GM21619 (cell line): ENCODE measurements at regions not wholly inside any gene's neighbourhood (a gene's known extent, or its start where the extent isn't known, plus 50 kb on each side); places are given as distances from the start of the nearest gene placed in this dataset.

Source experiments
- ATAC-seq: cut with Tn5 transposase; IDR thresholded peaks from one replicate; pipeline ENCODE4 v1.9.1; 2021; ENCODE audit not compliant: unreplicated experiment

DNA sequence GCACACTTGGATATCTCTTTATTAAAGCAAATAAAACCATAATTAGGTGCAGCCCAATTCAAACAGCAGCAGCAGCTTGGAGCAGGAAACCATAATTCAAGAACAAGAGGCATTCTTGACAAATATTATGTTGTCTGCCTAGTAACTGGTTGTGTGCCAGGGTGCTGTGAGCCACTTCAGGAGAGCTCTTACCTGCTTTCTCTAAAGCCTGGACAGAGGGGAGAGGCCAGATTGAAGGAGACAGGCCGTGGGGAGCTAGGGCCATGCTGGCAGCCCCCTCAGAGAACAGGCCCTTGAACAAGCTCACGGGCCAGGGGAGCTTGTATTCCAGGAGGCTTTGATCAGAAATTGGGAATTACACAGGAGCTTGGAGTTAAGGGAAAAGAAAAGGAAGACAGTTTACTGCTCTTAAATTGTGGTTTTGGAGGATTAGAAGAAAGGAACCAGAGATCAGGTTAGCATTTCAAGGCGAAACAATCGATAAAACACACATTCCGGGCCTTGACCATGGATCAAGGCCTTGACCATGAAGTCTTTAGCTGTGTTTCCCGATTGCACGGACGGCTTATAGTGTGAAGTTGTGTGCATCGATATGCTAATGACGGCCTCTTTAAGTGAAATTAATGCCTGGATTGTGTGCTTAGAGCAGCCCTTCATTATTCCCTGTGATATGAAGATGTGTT, 69.8 kb upstream of the NKX2-2 start:
- ATAC-seq = no peak

DNA sequence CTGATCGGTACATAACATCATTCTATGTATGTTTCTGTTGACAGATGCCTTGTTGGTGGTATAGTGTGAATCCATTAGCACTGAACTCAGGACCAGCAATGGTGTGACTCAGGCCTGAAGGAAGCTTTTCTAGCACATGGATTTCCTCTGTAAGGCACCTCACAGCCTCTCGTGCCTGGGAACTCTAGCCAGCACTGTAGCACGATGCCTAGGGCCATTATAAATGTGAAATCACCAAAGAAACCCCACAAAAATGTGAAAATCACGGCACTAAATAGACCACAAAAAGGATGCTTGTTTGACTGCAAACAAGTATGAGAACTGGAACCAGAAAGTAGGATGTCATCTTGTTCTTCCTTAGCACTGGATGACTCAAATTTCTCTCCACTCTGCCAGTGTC, 63.7 kb upstream of the NKX2-2 start:
- ATAC-seq = no peak

DNA sequence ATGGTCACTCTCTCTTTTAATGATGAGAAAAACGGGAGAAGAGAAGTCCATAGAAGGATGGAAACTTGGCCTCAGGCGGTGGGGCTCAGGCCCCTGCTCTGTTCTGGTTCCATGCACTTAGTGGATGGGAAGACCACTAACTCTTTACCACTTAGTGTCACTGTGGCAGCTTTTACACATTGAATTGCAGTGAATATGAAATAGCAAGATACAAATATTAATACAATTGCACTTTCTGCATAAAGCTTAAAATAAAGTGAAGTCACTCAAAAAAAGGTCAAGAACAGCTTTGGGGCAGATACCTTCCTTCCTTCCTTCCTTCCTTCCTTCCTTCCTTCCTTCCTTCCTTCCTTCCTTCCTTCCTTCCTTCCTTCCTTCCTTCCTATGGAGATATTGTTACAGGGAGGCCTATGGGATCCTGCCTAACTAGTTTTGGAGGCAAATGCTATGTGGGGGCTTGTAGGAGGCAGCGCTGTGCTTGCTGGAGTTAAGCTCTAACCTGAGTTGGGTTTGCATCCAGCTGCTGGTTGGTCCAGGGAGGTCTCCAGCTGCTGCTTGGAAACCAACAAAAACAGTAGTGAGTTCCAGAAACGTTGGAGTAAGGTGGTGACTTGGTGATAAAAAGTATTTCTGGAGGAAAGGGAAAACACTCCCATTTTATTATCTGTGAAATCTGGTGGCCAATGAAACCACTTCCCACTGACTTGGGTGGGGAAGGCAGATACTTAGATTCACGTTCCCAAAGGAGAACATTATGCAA, 62.3 kb upstream of the NKX2-2 start:
- no peak for ATAC-seq

DNA sequence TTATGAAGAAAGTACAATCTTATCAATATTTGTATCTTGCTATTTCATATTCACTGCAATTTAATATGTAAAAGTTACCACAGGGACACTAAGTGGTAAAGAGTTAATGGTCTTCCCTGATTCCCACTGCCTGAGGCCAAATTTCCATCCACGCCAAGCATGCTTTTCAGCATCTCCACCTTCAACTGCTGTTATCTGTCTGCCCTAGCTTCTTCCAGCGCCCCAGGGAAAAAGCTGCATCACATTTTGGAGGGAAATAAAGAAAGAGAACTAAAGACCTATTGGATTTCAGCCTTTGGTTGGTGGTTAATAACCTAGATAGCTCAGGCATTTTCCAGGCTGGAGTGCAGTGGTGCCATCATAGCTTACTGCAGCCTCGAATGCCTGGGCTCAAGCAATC, 61.3 kb upstream of the NKX2-2 start:
- no peak for ATAC-seq

DNA sequence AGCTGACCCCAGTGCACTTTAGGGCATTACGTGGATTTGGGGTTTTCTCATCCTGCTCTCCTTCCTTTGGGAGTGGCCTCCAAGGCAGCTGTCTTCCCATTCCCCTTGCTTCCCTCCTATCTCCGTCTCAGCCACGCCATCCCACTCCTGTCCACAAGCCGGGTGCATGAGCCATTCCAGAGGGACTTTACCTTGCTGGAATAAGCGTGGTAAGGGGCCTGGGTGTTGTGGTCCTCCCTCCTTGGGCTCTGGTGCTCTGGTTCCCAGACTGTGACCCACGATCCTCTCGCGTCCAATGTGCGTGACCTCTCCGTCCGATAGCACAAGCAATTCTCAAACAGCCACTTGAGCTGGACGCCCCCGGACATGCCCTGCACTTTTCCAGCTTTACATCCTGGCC, 60.6 kb upstream of the NKX2-2 start:
- no peak for ATAC-seq

DNA sequence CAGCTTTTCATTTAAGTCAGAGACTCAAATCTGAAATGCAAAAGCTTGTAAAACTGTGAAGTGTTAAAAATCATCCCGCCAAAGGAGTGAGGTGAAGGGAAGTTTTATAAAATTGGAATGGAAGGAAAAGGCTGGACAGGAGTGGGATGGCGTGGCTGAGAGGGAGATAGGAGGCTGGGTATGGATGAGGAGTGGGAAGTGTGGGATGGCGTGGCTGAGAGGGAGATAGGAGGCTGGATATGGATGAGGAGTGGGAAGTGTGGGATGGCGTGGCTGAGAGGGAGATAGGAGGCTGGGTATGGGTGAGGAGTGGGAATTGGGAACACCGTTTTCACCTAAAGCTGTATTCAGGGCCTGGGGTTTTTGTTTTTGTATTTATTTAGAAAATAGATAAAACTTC, 59.4 kb upstream of the NKX2-2 start:
- ATAC-seq = no peak

GRCh38 chr20:21571841-21572690, 58.2 kb upstream of the NKX2-2 start:
- ATAC-seq = no peak

GRCh38 chr20:21570285-21570992, 56.6 kb upstream of the NKX2-2 start:
- ATAC-seq = no peak

DNA sequence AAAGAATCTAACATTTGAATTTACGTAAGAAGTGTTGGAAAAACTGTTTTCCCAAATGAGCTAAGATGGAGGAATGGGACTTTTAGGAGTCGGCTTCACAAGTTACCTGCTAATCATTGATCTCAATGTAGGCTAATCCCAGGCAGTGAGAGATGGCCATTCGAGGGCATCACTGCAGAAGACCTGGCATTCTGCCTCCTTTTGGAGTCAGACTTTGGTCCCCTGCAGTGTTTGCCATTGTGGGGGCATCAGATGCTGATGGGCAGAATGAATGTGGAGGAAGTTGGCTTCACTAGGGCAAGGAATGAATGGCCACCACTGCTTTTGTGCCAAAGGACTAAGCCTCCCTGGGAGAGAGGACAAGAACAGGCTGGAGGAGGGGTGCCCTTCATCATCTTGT, 55.7 kb upstream of the NKX2-2 start:
- no peak for ATAC-seq

GRCh38 chr20:21564127-21564773, 50.4 kb upstream of the NKX2-2 start:
- no peak for ATAC-seq
